ENCODE measurements at regions not wholly inside any gene's neighbourhood (a gene's known extent, or its start where the extent isn't known, plus 50 kb on each side); places are given as distances from the start of the nearest gene placed in this dataset.

- POLR2A ChIA-PET (ENCODE audit: low non-redundant PET): no interaction called here
- no peak for DNase-seq (ENCODE audit: low spot score)
- Histone ChIP-seq H3K27me3 (replicated peaks; ENCODE audit: insufficient read depth, low read depth, low read length, poor library complexity) (no peaks in the 10 kb centered on the region), H3K36me3 (ENCODE audit: insufficient read depth, low read length, poor library complexity, severe bottlenecking) (no peaks in the 10 kb centered on the region), H3K27ac (ENCODE audit: low read depth, low read length, poor library complexity, severe bottlenecking) (no peak overlapping the region), H3K4me1 (ENCODE audit: insufficient read depth, low read length, poor library complexity, severe bottlenecking) (no peaks in the 10 kb centered on the region), H3K4me3 (ENCODE audit: low read depth, low read length, poor library complexity, severe bottlenecking) (no peak overlapping the region), H3K9me3 (ENCODE audit: low read depth, low read length, poor library complexity, severe bottlenecking) (peaks cover 5% of the 10 kb centered on the region)
- intact Hi-C loops (cut with micrococcal nuclease; ENCODE audit: unreplicated experiment): no loop called here
- TF ChIP-seq, protein P1, sequence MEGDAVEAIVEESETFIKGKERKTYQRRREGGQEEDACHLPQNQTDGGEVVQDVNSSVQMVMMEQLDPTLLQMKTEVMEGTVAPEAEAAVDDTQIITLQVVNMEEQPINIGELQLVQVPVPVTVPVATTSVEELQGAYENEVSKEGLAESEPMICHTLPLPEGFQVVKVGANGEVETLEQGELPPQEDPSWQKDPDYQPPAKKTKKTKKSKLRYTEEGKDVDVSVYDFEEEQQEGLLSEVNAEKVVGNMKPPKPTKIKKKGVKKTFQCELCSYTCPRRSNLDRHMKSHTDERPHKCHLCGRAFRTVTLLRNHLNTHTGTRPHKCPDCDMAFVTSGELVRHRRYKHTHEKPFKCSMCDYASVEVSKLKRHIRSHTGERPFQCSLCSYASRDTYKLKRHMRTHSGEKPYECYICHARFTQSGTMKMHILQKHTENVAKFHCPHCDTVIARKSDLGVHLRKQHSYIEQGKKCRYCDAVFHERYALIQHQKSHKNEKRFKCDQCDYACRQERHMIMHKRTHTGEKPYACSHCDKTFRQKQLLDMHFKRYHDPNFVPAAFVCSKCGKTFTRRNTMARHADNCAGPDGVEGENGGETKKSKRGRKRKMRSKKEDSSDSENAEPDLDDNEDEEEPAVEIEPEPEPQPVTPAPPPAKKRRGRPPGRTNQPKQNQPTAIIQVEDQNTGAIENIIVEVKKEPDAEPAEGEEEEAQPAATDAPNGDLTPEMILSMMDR (conservative IDR thresholded peaks at IDR 0.05; ENCODE audit: low read depth, low read length): no peak
- TF ChIP-seq EZH2 (IDR thresholded peaks at IDR 0.05; ENCODE audit: borderline replicate concordance, low read depth, low read length, poor library complexity, severe bottlenecking): no peak
- BruUV-seq (replicated peaks): no TSS peak
- CTCF ChIA-PET: no interaction called here
Observed at GRCh38 chr1:199129247-199129646, 490.4 kb downstream of the PTPRC start.

DNA sequence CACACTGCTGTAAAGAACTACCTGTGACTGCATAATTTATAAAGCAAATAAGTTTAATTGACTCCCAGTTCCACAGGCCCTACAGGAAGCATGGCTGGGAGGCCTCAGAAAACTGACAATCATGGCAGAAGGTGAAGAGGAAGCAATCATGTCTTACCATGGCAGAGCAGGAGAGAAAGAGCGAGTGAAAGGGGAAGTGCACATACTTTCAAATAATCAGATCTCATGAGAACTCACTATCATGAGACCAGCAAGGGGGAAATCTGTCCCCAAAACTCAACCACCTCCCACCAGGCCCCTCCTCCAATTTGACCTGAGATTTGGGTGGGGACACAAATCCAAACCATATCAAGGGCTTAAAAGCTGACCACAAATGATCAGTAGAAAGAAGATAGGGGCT lies 493.2 kb downstream of the PTPRC start:
- CTCF ChIA-PET: no interaction called here
- Histone ChIP-seq H3K27me3 (replicated peaks; ENCODE audit: insufficient read depth, low read depth, low read length, poor library complexity) (no peaks in the 10 kb centered on the region), H3K4me1 (ENCODE audit: insufficient read depth, low read length, poor library complexity, severe bottlenecking) (no peaks in the 10 kb centered on the region), H3K4me3 (ENCODE audit: low read depth, low read length, poor library complexity, severe bottlenecking) (no peak overlapping the region), H3K36me3 (ENCODE audit: insufficient read depth, low read length, poor library complexity, severe bottlenecking) (no peaks in the 10 kb centered on the region), H3K27ac (ENCODE audit: low read depth, low read length, poor library complexity, severe bottlenecking) (no peak overlapping the region), H3K9me3 (ENCODE audit: low read depth, low read length, poor library complexity, severe bottlenecking) (peaks cover 5% of the 10 kb centered on the region)
- no TSS peak for BruUV-seq (replicated peaks)
- intact Hi-C loops (cut with micrococcal nuclease; ENCODE audit: unreplicated experiment): no loop called here
- POLR2A ChIA-PET (ENCODE audit: low non-redundant PET): no interaction called here
- TF ChIP-seq EZH2 (IDR thresholded peaks at IDR 0.05; ENCODE audit: borderline replicate concordance, low read depth, low read length, poor library complexity, severe bottlenecking): no peak
- TF ChIP-seq, protein P1 (conservative IDR thresholded peaks at IDR 0.05; ENCODE audit: low read depth, low read length): no peak
- no peak for DNase-seq (ENCODE audit: low spot score)

DNA sequence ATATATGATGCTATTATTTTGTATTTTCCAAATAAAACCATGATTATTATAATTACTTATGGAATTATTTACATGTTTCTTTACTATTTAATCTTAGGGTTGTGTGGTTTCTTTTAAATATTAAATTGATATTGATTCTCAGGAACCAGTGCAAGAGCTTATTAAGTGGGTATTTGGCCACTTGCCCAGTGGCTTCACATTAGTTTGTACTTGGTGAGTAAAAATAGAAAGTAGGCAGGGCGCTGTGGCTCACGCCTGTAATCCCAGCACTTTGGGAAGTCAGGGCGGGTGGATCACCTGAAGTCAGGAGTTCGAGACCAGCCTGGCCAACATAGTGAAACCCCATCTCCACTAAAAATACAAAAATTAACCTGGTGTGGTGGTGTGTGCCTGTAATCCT lies 497.1 kb downstream of the PTPRC start:
- no peak overlapping the region for H3K4me3 ChIP-seq (ENCODE audit: low read depth, low read length, poor library complexity, severe bottlenecking)
- no TSS peak for BruUV-seq (replicated peaks)
- POLR2A ChIA-PET (ENCODE audit: low non-redundant PET): no interaction called here

More for the DNA sequence above, 497.1 kb downstream of the PTPRC start:
- CTCF ChIA-PET: no interaction called here
- H3K27me3 ChIP-seq (replicated peaks; ENCODE audit: insufficient read depth, low read depth, low read length, poor library complexity): no peaks in the 10 kb centered on the region
- H3K27ac ChIP-seq (ENCODE audit: low read depth, low read length, poor library complexity, severe bottlenecking): no peak overlapping the region
- intact Hi-C loops (cut with micrococcal nuclease; ENCODE audit: unreplicated experiment): no loop called here
- no peak for DNase-seq (ENCODE audit: low spot score)
- peaks cover 5% of the 10 kb centered on the region for H3K9me3 ChIP-seq (ENCODE audit: low read depth, low read length, poor library complexity, severe bottlenecking)
- no peaks in the 10 kb centered on the region for H3K36me3 ChIP-seq (ENCODE audit: insufficient read depth, low read length, poor library complexity, severe bottlenecking)
- TF ChIP-seq EZH2 (IDR thresholded peaks at IDR 0.05; ENCODE audit: borderline replicate concordance, low read depth, low read length, poor library complexity, severe bottlenecking): no peak
- TF ChIP-seq, protein P1 (conservative IDR thresholded peaks at IDR 0.05; ENCODE audit: low read depth, low read length): no peak
- no peaks in the 10 kb centered on the region for H3K4me1 ChIP-seq (ENCODE audit: insufficient read depth, low read length, poor library complexity, severe bottlenecking)

All from A673 (cell line).